ENCODE measurements at regions not wholly inside any gene's neighbourhood (a gene's known extent, or its start where the extent isn't known, plus 50 kb on each side); places are given as distances from the start of the nearest gene placed in this dataset.
"Not testable (repeated sequence)": the region's sequence is repeated elsewhere in the genome, so short reads cannot be mapped to it uniquely, and the experiment has no call there.

GRCh38 chr12:33634544-33634943 is 194.9 kb upstream of the SYT10 start:
- no peak overlapping the region for H3K27ac ChIP-seq
- TF ChIP-seq CTCF (conservative IDR thresholded peaks at IDR 0.05; ENCODE audit: low read depth): no peak
- DNase-seq (ENCODE audit: low spot score): no peak
- ChIA-PET POLR2A (ENCODE audit: low non-redundant PET) (no interaction called here), CTCF (no interaction called here)

- H3K27ac ChIP-seq; POLR2A ChIA-PET (ENCODE audit: low non-redundant PET); CTCF ChIA-PET; DNase-seq (ENCODE audit: low spot score): not testable (repeated sequence)
Measured at GRCh38 chr12:33636930-33637329, 197.3 kb upstream of the SYT10 start.

- DNase-seq (ENCODE audit: low spot score): no peak
- POLR2A ChIA-PET (ENCODE audit: low non-redundant PET): no interaction called here
- TF ChIP-seq CTCF (conservative IDR thresholded peaks at IDR 0.05; ENCODE audit: low read depth): no peak
- CTCF ChIA-PET: no interaction called here
- H3K27ac ChIP-seq: no peak overlapping the region
Measured at GRCh38 chr12:33639975-33640374, 200.4 kb upstream of the SYT10 start.

- TF ChIP-seq CTCF (conservative IDR thresholded peaks at IDR 0.05; ENCODE audit: low read depth): no peak
- ChIA-PET POLR2A (ENCODE audit: low non-redundant PET) (no interaction called here), CTCF (no interaction called here)
- DNase-seq (ENCODE audit: low spot score): no peak
- H3K27ac ChIP-seq: no peak overlapping the region
Measured at GRCh38 chr12:33649992-33650391, 210.4 kb upstream of the SYT10 start.

GRCh38 chr12:33650832-33651231 is 211.2 kb upstream of the SYT10 start:
- POLR2A ChIA-PET (ENCODE audit: low non-redundant PET): no interaction called here
- H3K27ac ChIP-seq: no peak overlapping the region
- DNase-seq (ENCODE audit: low spot score): no peak
- no peak for TF ChIP-seq CTCF (conservative IDR thresholded peaks at IDR 0.05; ENCODE audit: low read depth)
- CTCF ChIA-PET: no interaction called here

- H3K27ac ChIP-seq: no peak overlapping the region
- POLR2A ChIA-PET (ENCODE audit: low non-redundant PET): no interaction called here
- no peak for DNase-seq (ENCODE audit: low spot score)
- TF ChIP-seq CTCF (conservative IDR thresholded peaks at IDR 0.05; ENCODE audit: low read depth): no peak
- CTCF ChIA-PET: no interaction called here
Measured at GRCh38 chr12:33653362-33653761, 213.7 kb upstream of the SYT10 start.

GRCh38 chr12:33654313-33654712 is 214.7 kb upstream of the SYT10 start:
- H3K27ac ChIP-seq: no peak overlapping the region
- ChIA-PET POLR2A (ENCODE audit: low non-redundant PET) (no interaction called here), CTCF (no interaction called here)
- TF ChIP-seq CTCF (conservative IDR thresholded peaks at IDR 0.05; ENCODE audit: low read depth): no peak
- DNase-seq (ENCODE audit: low spot score): no peak
